HG02642 (cell line): ENCODE measurements at regions not wholly inside any gene's neighbourhood (a gene's known extent, or its start where the extent isn't known, plus 50 kb on each side); places are given as distances from the start of the nearest gene placed in this dataset.

ENCODE experiments used
- ATAC-seq: cut with Tn5 transposase; IDR thresholded peaks from one replicate; pipeline ENCODE4 v1.9.1; 2021; ENCODE audit warnings: mild to moderate bottlenecking; ENCODE audit not compliant: unreplicated experiment, poor library complexity

- no peak for ATAC-seq
Observed at GRCh38 chr6:23323897-23324296, 754.5 kb downstream of the HDGFL1 start.

- ATAC-seq = no peak
Observed at GRCh38 chr6:23325065-23325464, 755.7 kb downstream of the HDGFL1 start.

- no peak for ATAC-seq
Observed at GRCh38 chr6:23327621-23328020, 758.3 kb downstream of the HDGFL1 start.

- ATAC-seq = no peak
Observed at GRCh38 chr6:23329086-23329485, 759.7 kb downstream of the HDGFL1 start.

GRCh38 chr6:23330632-23331031 lies 761.3 kb downstream of the HDGFL1 start:
- no peak for ATAC-seq

- ATAC-seq = no peak
Observed at GRCh38 chr6:23334360-23334759, 765.0 kb downstream of the HDGFL1 start.

- no peak for ATAC-seq
Observed at GRCh38 chr6:23335894-23336293, 766.5 kb downstream of the HDGFL1 start.

GRCh38 chr6:23339268-23339667 lies 769.9 kb downstream of the HDGFL1 start:
- ATAC-seq = no peak

- ATAC-seq = no peak
Observed at GRCh38 chr6:23340271-23340670, 770.9 kb downstream of the HDGFL1 start.

GRCh38 chr6:23343610-23344306 lies 774.4 kb downstream of the HDGFL1 start:
- ATAC-seq = no peak

GRCh38 chr6:23348185-23348584 lies 777.8 kb upstream of the NRSN1 start:
- no peak for ATAC-seq

GRCh38 chr6:23349521-23350147 lies 776.4 kb upstream of the NRSN1 start:
- ATAC-seq = no peak

- ATAC-seq = no peak
Observed at GRCh38 chr6:23350752-23351453, 775.1 kb upstream of the NRSN1 start.

- no peak for ATAC-seq
Observed at GRCh38 chr6:23354004-23354403, 772.0 kb upstream of the NRSN1 start.

- no peak for ATAC-seq
Observed at GRCh38 chr6:23357185-23357766, 768.7 kb upstream of the NRSN1 start.

GRCh38 chr6:23365732-23366131 lies 760.3 kb upstream of the NRSN1 start:
- no peak for ATAC-seq

GRCh38 chr6:23367311-23367710 lies 758.7 kb upstream of the NRSN1 start:
- ATAC-seq = no peak

GRCh38 chr6:23368557-23368956 lies 757.5 kb upstream of the NRSN1 start:
- ATAC-seq = no peak

- no peak for ATAC-seq
Observed at GRCh38 chr6:23370051-23370450, 756.0 kb upstream of the NRSN1 start.

GRCh38 chr6:23371132-23371915 lies 754.7 kb upstream of the NRSN1 start:
- ATAC-seq = no peak
